Panc1 (cell line): ENCODE measurements at regions not wholly inside any gene's neighbourhood (a gene's known extent, or its start where the extent isn't known, plus 50 kb on each side); places are given as distances from the start of the nearest gene placed in this dataset.

Experiments
- REST ChIP-seq, 2 experiments: IDR thresholded peaks; 2 replicates each; pipeline ENCODE4 v1.6.1; 2011 to 2012; ENCODE audit warnings: low read depth in 2 of 2, control low read depth in 1 of 2, low read length in 1 of 2, mild to moderate bottlenecking in 1 of 2, moderate library complexity in 1 of 2; ENCODE audit not compliant: insufficient read depth in 1 of 2
- TF ChIP-seq, protein P1 (sequence below): fragments of 450-650 bp; IDR thresholded peaks from 2 replicates; pipeline ENCODE4 v1.5.1; 2017; ENCODE audit warnings: mild to moderate bottlenecking

- TF ChIP-seq, protein P1, sequence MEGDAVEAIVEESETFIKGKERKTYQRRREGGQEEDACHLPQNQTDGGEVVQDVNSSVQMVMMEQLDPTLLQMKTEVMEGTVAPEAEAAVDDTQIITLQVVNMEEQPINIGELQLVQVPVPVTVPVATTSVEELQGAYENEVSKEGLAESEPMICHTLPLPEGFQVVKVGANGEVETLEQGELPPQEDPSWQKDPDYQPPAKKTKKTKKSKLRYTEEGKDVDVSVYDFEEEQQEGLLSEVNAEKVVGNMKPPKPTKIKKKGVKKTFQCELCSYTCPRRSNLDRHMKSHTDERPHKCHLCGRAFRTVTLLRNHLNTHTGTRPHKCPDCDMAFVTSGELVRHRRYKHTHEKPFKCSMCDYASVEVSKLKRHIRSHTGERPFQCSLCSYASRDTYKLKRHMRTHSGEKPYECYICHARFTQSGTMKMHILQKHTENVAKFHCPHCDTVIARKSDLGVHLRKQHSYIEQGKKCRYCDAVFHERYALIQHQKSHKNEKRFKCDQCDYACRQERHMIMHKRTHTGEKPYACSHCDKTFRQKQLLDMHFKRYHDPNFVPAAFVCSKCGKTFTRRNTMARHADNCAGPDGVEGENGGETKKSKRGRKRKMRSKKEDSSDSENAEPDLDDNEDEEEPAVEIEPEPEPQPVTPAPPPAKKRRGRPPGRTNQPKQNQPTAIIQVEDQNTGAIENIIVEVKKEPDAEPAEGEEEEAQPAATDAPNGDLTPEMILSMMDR, result no peak
- no peak for TF ChIP-seq REST (IDR thresholded peaks at IDR 0.05; ENCODE audit: insufficient read depth in 1 of 2, low read depth in 2 of 2, low read length in 1 of 2)
Measured at GRCh38 chr5:74272831-74273451, 367.6 kb downstream of the ENC1 start.
